Esophagus muscularis mucosa (tissue), 4 donors: ENCODE measurements at regions not wholly inside any gene's neighbourhood (a gene's known extent, or its start where the extent isn't known, plus 50 kb on each side); places are given as distances from the start of the nearest gene placed in this dataset.

ENCODE experiments used
- DNase-seq: peaks from one replicate; pipeline ENCODE4 v3.0.0-alpha.2; 2017; ENCODE audit errors: extremely low spot score
- H3K27ac ChIP-seq, 4 donors: fragments of 200-600 bp; sonication (generic); replicated peaks in 1 of 4; 1 replicate in 3 of 4; 2 replicates in 1 of 4; pipeline ENCODE4 v1.5.1; 2016 to 2019; ENCODE audit warnings: mild to moderate bottlenecking in 1 of 4
- H3K27me3 ChIP-seq, 4 donors: fragments of 200-600 bp; sonication (generic); one replicate each; pipeline versions ENCODE4 v1.5.1 to v1.6.0; 2016 to 2019
- H3K36me3 ChIP-seq, 4 donors: fragments of 200-600 bp; sonication (generic); one replicate each; pipeline ENCODE4 v1.5.1; 2016 to 2019
- H3K4me1 ChIP-seq, 4 donors: fragments of 200-600 bp; sonication (generic); one replicate each; pipeline ENCODE4 v1.5.1; 2016 to 2019
- H3K4me3 ChIP-seq, 4 donors: fragments of 200-600 bp; sonication (generic); 1 replicate in 2 of 4; 2 replicates in 2 of 4; pipeline ENCODE4 v1.5.1; 2016 to 2019; ENCODE audit warnings: mild to moderate bottlenecking in 4 of 4, moderate library complexity in 1 of 4
- H3K9me3 ChIP-seq, 4 donors: fragments of 200-600 bp; sonication (generic); 1 replicate in 3 of 4; 2 replicates in 1 of 4; pipeline ENCODE4 v1.5.1; 2016 to 2019
- CTCF ChIP-seq, 3 experiments: fragments of 200-600 bp in 2 of 3; fragments of 450-650 bp in 1 of 3; sonication (generic) in 2 of 3; IDR thresholded peaks; one replicate each; pipeline ENCODE4 v1.5.1; 2017 to 2019; ENCODE audit warnings: antibody characterized with exemption in 3 of 3, mild to moderate bottlenecking in 2 of 3, moderate library complexity in 1 of 3
- EP300 ChIP-seq: sonication (generic); formaldehyde crosslinking; IDR thresholded peaks from one replicate; pipeline ENCODE4 v1.6.1; 2017; ENCODE audit warnings: antibody characterized with exemption
- POLR2A ChIP-seq: fragments of 450-650 bp; IDR thresholded peaks from one replicate; pipeline ENCODE4 v1.6.1; 2017; ENCODE audit warnings: antibody characterized with exemption, moderate library complexity, mild to moderate bottlenecking, low read depth
- POLR2AphosphoS5 ChIP-seq, 2 donors: sonication (generic); formaldehyde crosslinking; IDR thresholded peaks; one replicate each; pipeline ENCODE4 v1.6.1; 2017; ENCODE audit warnings: antibody characterized with exemption in 2 of 2
- WGBS: methylation state at CpG from one replicate; pipeline ENCODE4 v1.1.5; 2018; 5-methylcytosine and 5-hydroxymethylcytosine counted together
- intact Hi-C: fragments of 100-400 bp; cut with DNase I; formaldehyde crosslinking; loops from one replicate; pipeline ENCODE4 v1.15.1; 2023

GRCh38 chr6:84906514-84906913 lies 142.1 kb upstream of the TBX18 start:
- no peak for TF ChIP-seq CTCF (IDR thresholded peaks at IDR 0.05)
- TF ChIP-seq EP300, result no peak
- no peak for TF ChIP-seq POLR2AphosphoS5 (IDR thresholded peaks at IDR 0.05)
- no peak for TF ChIP-seq POLR2A
- no peaks in the 10 kb centered on the region for H3K27me3 ChIP-seq
- WGBS, result 93% methylated on average over 3 of the region's 3 CpGs
- no peak overlapping the region for H3K4me3 ChIP-seq
- H3K27ac ChIP-seq, result no peak overlapping the region
- no peak for DNase-seq
- H3K36me3 ChIP-seq, result no peaks in the 10 kb centered on the region
- intact Hi-C loops, result no loop called here
- no peaks in the 10 kb centered on the region for H3K9me3 ChIP-seq
- H3K4me1 ChIP-seq, result no peaks in the 10 kb centered on the region

GRCh38 chr6:84905823-84906222 lies 141.4 kb upstream of the TBX18 start:
- no peaks in the 10 kb centered on the region for H3K4me1 ChIP-seq
- H3K36me3 ChIP-seq, result no peaks in the 10 kb centered on the region
- no peak for TF ChIP-seq EP300
- TF ChIP-seq CTCF (IDR thresholded peaks at IDR 0.05), result no peak
- TF ChIP-seq POLR2AphosphoS5 (IDR thresholded peaks at IDR 0.05), result no peak
- no peak for TF ChIP-seq POLR2A
- no peaks in the 10 kb centered on the region for H3K9me3 ChIP-seq
- H3K27me3 ChIP-seq, result no peaks in the 10 kb centered on the region
- DNase-seq, result no peak
- intact Hi-C loops, result no loop called here
- H3K27ac ChIP-seq, result no peak overlapping the region
- 31% methylated on average over 1 of the region's 1 CpG for WGBS
- no peak overlapping the region for H3K4me3 ChIP-seq

GRCh38 chr6:84902354-84902928 lies 138.0 kb upstream of the TBX18 start:
- no peaks in the 10 kb centered on the region for H3K36me3 ChIP-seq
- no peak overlapping the region for H3K4me3 ChIP-seq
- H3K4me1 ChIP-seq, result no peaks in the 10 kb centered on the region
- H3K27me3 ChIP-seq, result no peaks in the 10 kb centered on the region
- no peak for TF ChIP-seq POLR2A
- WGBS, result 81% methylated on average over 3 of the region's 3 CpGs
- DNase-seq, result no peak
- intact Hi-C loops, result no loop called here
- H3K9me3 ChIP-seq, result no peaks in the 10 kb centered on the region
- no peak overlapping the region for H3K27ac ChIP-seq

GRCh38 chr6:84897988-84898594 lies 133.7 kb upstream of the TBX18 start:
- intact Hi-C loops, result no loop called here

GRCh38 chr6:84897011-84897410 lies 132.6 kb upstream of the TBX18 start:
- WGBS, result 79% methylated on average over 1 of the region's 1 CpG
- no peaks in the 10 kb centered on the region for H3K36me3 ChIP-seq
- H3K27ac ChIP-seq, result no peak overlapping the region
- no peak for TF ChIP-seq EP300
- TF ChIP-seq CTCF (IDR thresholded peaks at IDR 0.05), result no peak
- no peak for TF ChIP-seq POLR2AphosphoS5 (IDR thresholded peaks at IDR 0.05)
- TF ChIP-seq POLR2A, result no peak
- no peaks in the 10 kb centered on the region for H3K9me3 ChIP-seq
- H3K4me3 ChIP-seq, result no peak overlapping the region
- no peak for DNase-seq
- H3K27me3 ChIP-seq, result no peaks in the 10 kb centered on the region
- intact Hi-C loops, result no loop called here
- H3K4me1 ChIP-seq, result no peaks in the 10 kb centered on the region

More at GRCh38 chr6:84897988-84898594, 133.7 kb upstream of the TBX18 start:
- H3K27me3 ChIP-seq, result no peaks in the 10 kb centered on the region
- no peaks in the 10 kb centered on the region for H3K4me1 ChIP-seq
- DNase-seq, result no peak
- H3K36me3 ChIP-seq, result no peaks in the 10 kb centered on the region
- whole genome bisulfite sequencing, result 88% methylated on average over 3 of the region's 3 CpGs
- no peak overlapping the region for H3K27ac ChIP-seq
- H3K9me3 ChIP-seq, result no peaks in the 10 kb centered on the region
- TF ChIP-seq EP300 (no peak), POLR2AphosphoS5 (IDR thresholded peaks at IDR 0.05) (no peak), CTCF (IDR thresholded peaks at IDR 0.05) (no peak)
- H3K4me3 ChIP-seq, result no peak overlapping the region
